OCI-LY7 (cell line): ENCODE measurements at regions not wholly inside any gene's neighbourhood (a gene's known extent, or its start where the extent isn't known, plus 50 kb on each side); places are given as distances from the start of the nearest gene placed in this dataset.

Source experiments
- CTCF ChIP-seq: fragments of 200-600 bp; sonication (generic); conservative IDR thresholded peaks from 2 replicates; pipeline ENCODE4 v1.5.1; 2014; ENCODE audit warnings: mild to moderate bottlenecking, antibody characterized with exemption, low read length, moderate library complexity, mixed read lengths
- EZH2phosphoT487 ChIP-seq: fragments of 200-600 bp; sonication (generic); IDR thresholded peaks from 2 replicates; pipeline ENCODE4 v1.6.1; 2018; ENCODE audit warnings: low read depth, borderline replicate concordance, mild to moderate bottlenecking, mixed run types, antibody characterized with exemption, low read length, moderate library complexity, mixed read lengths

GRCh38 chr11:45085646-45086501 lies 60.6 kb upstream of the PRDM11 start:
- TF ChIP-seq CTCF (no peak), EZH2phosphoT487 (no peak)
